ENCODE measurements at regions not wholly inside any gene's neighbourhood (a gene's known extent, or its start where the extent isn't known, plus 50 kb on each side); places are given as distances from the start of the nearest gene placed in this dataset.

DNA sequence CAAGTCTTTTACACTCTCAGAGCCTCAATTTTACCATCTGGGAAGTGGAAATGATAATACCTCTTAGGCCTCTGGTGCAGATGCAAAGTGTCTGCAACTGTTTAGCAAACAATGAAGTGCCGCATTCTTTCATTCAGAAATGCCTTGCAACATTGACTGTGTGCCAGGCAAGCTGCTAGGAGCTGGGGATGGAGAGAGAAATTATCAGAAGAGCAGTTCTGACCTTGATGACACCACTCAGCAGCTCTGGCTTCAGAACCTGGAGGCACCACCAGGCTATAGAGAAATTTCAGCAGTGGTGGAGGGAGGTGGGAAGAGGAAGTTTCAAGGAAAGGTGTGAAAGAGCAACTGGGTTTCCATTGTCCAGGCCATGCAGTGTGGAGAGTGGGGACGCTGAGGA lies 78.1 kb upstream of the HABP2 start:
- Histone ChIP-seq H3K36me3 (no peaks in the 10 kb centered on the region), H3K27me3 (no peaks in the 10 kb centered on the region), H3K27ac (no peak overlapping the region), H3K4me1 (ENCODE audit: low read depth) (no peaks in the 10 kb centered on the region), H3K4me3 (no peak overlapping the region), H3K9me3 (ENCODE audit: low read depth) (no peaks in the 10 kb centered on the region)
- TF ChIP-seq CTCF (IDR thresholded peaks at IDR 0.05; ENCODE audit: low read depth, low read length): no peak
- no peak for DNase-seq (ENCODE audit: low read depth in 1 of 2, low spot score in 1 of 2)

GRCh38 chr10:113475381-113475807 lies 77.5 kb upstream of the HABP2 start:
- Histone ChIP-seq H3K27ac (no peak overlapping the region), H3K4me1 (ENCODE audit: low read depth) (no peaks in the 10 kb centered on the region), H3K27me3 (no peaks in the 10 kb centered on the region), H3K36me3 (no peaks in the 10 kb centered on the region), H3K4me3 (no peak overlapping the region), H3K9me3 (ENCODE audit: low read depth) (no peaks in the 10 kb centered on the region)
- peak in 1 of 2 donors; percentile 21 for DNase-seq (ENCODE audit: low read depth in 1 of 2, low spot score in 1 of 2)
- TF ChIP-seq CTCF (IDR thresholded peaks at IDR 0.05; ENCODE audit: low read depth, low read length): no peak

DNA sequence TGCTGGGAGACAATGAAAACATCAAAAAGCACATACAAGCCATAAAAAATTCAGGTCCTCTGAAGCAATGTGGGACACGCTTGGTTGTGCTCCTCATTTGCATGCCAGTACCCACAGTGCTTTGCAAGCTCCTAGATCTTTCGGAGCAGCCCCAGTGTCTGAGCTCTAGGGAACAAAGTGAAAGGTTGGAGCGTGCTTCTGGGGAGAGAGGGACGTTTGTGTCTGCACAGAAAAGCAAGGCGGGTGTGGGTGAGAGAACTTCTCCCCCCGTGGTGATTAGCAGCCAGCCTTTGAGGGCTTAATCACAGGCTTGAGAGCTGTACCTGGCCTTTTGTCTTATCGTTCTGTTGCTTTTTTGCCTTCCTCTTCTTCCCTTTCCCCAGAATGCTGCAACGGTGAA lies 76.7 kb upstream of the HABP2 start:
- no peaks in the 10 kb centered on the region for H3K27me3 ChIP-seq
- H3K27ac ChIP-seq: no peak overlapping the region
- no peak overlapping the region for H3K4me3 ChIP-seq
- H3K4me1 ChIP-seq (ENCODE audit: low read depth): no peaks in the 10 kb centered on the region
- no peaks in the 10 kb centered on the region for H3K9me3 ChIP-seq (ENCODE audit: low read depth)
- no peaks in the 10 kb centered on the region for H3K36me3 ChIP-seq
- no peak for DNase-seq (ENCODE audit: low read depth in 1 of 2, low spot score in 1 of 2)
- no peak for TF ChIP-seq CTCF (IDR thresholded peaks at IDR 0.05; ENCODE audit: low read depth, low read length)

- no peaks in the 10 kb centered on the region for H3K27me3 ChIP-seq
- no peaks in the 10 kb centered on the region for H3K36me3 ChIP-seq
- H3K4me3 ChIP-seq: no peak overlapping the region
- no peaks in the 10 kb centered on the region for H3K9me3 ChIP-seq (ENCODE audit: low read depth)
- no peak for TF ChIP-seq CTCF (IDR thresholded peaks at IDR 0.05; ENCODE audit: low read depth, low read length)
- H3K4me1 ChIP-seq (ENCODE audit: low read depth): no peaks in the 10 kb centered on the region
- H3K27ac ChIP-seq: no peak overlapping the region
- DNase-seq (ENCODE audit: low read depth in 1 of 2, low spot score in 1 of 2): no peak
Measured at GRCh38 chr10:113476673-113477072, 76.2 kb upstream of the HABP2 start.

- H3K36me3 ChIP-seq: no peaks in the 10 kb centered on the region
- TF ChIP-seq CTCF (IDR thresholded peaks at IDR 0.05; ENCODE audit: low read depth, low read length): no peak
- H3K27ac ChIP-seq: no peak overlapping the region
- H3K4me3 ChIP-seq: no peak overlapping the region
- H3K4me1 ChIP-seq (ENCODE audit: low read depth): no peaks in the 10 kb centered on the region
- DNase-seq (ENCODE audit: low read depth in 1 of 2, low spot score in 1 of 2): no peak
- H3K9me3 ChIP-seq (ENCODE audit: low read depth): no peaks in the 10 kb centered on the region
- H3K27me3 ChIP-seq: no peaks in the 10 kb centered on the region
Measured at GRCh38 chr10:113477451-113477850, 75.4 kb upstream of the HABP2 start.
